NCI-H82 (cell line): ENCODE measurements at regions not wholly inside any gene's neighbourhood (a gene's known extent, or its start where the extent isn't known, plus 50 kb on each side); places are given as distances from the start of the nearest gene placed in this dataset.
"Not testable (repeated sequence)": the region's sequence is repeated elsewhere in the genome, so short reads cannot be mapped to it uniquely, and the experiment has no call there.

Experiments
- DNase-seq: peaks from one replicate; lab custom pipeline; 2025; lab: John Stamatoyannopoulos, UW

DNA sequence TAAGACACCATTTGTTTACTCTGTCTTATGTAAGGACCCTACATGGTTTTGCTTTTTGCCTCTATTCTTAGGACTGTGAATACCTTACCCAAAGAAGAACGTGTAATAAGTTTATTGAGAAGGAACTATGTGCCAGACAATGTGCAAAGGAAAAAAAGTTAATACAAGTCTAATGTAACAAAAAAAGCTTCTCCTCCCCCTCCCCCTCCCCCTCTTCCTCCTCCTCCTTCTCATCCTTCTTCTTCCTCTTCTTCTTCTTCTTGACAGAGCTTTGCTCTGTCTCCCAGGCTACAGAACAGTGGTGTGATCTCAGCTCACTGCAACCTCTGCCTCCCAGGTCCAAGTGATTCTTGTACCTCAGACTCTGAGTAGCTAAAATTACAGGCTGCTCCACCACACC lies 50.9 kb upstream of the MITF start:
- no peak for DNase-seq

DNA sequence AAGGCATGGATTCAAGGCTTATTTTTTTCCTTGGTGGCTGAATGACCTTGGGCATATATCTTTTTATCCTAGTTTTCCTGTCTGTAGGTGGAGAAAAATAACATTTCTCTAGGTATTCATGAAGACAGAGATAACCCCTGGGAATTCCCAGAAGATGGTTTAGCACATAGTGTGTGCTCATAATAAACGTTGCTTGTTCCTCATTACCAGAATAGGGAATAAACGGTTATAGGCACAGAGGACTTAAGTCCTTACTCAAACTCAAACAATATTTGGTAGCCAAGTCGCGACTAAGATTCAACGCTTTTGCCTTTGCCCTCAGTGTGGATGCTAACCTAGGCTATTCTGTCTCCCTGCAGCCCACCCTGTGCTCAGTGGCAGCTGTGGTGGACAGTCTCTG lies 51.6 kb upstream of the MITF start:
- no peak for DNase-seq

- DNase-seq, result no peak
These were observed 53.2 kb upstream of the MITF start for GRCh38 chr3:69686056-69686455.

GRCh38 chr3:69684309-69684961 lies 54.8 kb upstream of the MITF start:
- no peak for DNase-seq

DNA sequence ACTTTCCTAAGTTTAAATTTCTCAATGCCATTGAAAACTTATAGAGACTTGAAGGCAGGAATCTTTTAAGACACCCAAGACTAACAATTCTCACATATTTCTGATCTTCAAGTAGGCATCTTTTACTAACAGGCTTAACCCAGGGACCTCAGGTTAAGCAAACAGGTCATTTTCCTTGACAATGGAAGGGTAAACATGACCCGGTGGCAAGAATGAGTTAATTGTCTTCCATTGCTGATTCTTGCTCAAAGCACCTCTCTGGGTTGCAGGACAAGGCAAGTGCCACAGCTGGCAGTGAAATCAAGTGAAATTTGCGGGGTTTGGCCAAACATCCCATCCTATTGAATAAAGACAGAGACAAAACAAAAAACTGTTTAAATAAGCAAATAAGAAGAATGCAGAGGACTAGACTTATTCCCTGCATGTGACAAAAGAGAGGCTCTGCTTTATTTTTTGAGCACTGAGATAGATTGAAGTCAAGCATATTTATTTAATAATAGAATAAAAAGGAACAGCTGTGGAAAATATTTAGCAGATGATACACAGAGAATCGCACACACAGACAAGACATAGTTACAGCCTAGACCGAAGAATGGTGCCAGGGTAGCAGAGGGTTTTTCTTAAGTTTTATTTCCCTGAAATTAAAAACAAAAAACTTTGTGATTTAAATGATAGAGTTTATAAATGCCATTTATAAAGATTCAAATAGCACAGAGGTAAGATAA lies 56.0 kb upstream of the MITF start:
- DNase-seq, result no peak

GRCh38 chr3:69677456-69677855 lies 61.8 kb upstream of the MITF start:
- not testable (repeated sequence) for DNase-seq

DNA sequence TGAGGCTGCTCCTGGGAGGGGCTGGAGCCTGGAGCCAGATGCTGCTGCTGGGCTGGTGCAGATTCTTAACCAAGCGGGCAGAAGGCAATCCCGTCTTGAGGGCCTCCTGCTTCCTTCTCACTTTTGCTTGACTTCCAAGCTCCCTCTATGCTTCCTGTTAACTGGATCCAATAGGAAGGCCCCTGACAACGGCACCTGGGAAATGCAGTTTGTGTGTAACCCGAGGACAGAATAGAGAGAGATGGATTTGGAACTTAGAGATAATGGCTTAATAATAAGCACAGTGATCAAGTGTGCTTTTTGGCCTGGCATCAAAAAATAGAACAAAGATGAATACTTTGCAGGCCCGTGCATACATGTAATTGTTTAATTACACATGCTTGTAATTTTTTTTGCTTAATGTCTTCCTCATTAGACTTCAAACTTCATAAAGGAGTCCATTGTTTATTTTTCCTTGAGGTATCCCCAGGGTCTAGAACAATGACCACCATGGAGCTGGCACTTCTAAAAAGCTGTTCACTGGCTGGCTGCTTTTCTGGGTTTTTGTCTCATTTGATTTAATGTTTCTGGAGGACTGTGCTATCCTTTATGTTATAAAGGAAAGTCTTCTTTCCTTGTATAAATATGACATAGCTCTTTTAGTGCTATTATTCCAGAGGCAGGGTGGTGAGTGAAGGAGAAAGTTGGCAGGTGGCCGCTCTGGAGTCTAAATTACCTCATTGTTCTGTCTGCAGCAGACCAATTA lies 63.3 kb upstream of the MITF start:
- DNase-seq, result no peak

DNA sequence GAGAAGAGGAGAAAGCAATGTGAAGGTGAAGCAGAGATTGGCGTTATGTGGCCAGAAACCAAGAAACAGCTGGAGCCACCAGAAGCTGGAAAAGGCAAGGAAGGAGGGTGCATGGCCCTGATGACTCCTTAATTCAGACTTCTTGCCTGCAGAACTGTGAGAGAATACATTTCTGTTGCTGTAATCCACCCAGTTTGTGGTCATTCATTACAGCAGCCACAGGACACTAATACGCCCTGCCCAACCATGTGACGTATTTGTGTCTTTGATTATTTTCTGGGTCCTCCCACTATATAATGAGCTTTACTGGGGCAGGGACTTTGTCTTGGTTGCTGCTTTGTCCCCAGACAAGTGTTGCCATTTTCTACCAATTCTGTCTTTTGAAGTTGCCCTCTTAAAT lies 64.5 kb upstream of the MITF start:
- no peak for DNase-seq

DNA sequence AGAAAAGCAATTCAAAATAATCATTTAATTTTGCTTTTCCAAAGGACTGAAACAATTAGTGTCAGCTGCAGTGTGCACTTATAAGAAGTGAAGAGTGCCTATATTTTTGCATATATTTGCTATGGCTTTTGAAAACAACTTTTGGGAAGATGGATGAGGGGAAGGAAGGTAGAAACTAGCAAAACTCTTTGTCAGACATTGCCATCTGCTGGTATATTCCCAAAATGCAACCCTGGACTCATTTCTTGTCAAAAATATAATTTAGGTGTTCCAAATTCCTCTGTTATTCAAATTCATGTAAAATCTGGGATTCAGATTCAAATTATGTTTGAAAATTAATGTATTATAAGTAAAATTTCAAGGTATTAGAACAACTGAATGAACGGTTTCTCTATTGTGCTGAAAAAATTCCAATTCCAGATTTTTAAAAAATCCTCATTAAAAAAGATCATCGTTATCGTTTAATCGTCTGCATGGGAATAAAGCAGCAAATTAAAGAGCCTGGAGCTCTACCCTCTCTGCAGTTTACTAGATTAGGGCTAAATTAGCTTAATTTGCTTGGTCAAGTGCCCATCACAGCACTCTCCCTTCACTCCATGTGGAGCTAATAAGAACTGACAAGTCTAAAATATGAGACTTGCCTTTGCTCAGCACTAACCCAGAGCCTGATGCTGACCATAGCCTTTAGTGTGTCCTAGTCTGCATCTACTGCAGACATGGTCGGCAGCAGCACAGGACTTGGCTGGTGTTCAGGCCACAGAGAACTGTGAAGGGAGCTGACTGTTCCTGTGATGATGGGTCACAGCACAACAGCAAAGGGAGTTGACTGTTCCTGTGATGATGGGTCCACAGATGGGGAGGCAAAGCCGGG lies 67.9 kb upstream of the MITF start:
- peak; percentile 63 for DNase-seq

DNA sequence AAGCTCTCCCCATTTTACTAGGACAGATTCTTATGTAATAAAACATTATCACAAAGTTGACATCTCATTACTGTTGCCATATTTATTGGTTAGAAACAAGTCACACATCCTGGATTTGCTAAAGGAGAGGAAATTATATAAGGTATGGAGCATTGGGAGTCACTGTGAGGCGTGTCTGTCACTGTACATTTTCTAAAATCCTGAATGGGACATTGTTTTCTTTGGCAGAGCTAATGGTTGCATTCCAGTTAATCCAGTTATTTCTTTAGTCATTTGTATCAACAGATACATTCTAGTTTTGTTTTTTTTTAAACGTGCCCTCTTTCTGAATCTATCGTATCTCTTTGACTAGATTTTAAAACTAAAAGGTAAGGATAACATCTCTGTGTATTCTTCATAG lies 70.2 kb upstream of the MITF start:
- no peak for DNase-seq

DNA sequence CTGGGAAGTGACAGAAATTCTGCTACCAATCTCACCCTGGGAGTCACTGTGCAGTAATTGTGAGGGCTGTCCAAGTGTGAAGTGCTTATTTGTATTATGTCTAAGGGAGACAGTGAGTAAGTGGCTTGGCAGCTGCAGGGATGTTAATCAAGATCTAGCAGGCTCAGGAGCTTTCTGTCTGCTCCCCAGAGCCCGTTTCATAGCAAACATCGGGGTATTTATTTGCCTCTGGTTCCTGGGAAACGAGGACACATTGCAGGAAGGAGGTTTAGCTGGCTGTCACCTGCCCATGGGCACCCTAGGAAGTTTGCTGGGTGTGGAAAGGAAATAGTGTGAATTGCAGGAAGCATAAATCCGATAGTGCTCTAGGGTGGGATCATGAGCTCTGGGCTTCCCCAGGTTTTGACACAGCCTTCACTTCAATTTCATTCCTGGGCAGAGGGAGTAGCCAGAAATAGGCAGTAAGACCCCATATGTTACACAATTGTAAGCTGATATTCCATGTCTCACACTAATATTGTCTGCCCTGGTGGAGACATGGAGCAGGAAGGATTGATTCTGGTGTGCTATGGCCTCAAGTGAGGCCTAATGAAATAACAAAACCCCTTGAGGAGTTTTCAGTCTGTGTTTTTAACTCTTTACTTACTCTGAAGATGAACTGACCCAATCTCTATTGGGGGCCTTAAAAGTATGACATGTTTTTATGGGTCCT lies 74.1 kb upstream of the MITF start:
- peak; percentile 48 for DNase-seq

DNA sequence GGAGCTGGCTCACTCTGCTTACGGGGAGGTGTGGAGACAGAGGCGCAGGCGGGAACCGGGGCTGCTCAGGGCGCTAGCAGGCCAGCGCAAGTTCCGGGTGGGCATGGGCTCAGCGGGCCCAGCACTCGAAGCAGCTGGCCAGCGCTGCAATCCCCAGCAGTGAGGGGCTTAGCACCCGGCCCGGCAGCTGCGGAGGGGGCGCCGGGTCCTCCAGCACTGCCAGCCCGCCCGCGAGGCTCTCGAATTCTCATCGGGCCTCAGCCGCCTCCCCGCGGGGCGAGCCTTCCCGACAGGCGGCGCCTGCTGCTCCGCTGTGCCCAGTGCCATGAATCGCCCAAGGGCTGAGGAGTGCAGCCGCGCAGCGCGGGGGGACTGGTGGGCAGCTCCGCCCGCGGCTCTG lies 78.6 kb upstream of the MITF start:
- no peak for DNase-seq

- DNase-seq, result no peak
These were observed 79.9 kb upstream of the MITF start for GRCh38 chr3:69659180-69659910.

DNA sequence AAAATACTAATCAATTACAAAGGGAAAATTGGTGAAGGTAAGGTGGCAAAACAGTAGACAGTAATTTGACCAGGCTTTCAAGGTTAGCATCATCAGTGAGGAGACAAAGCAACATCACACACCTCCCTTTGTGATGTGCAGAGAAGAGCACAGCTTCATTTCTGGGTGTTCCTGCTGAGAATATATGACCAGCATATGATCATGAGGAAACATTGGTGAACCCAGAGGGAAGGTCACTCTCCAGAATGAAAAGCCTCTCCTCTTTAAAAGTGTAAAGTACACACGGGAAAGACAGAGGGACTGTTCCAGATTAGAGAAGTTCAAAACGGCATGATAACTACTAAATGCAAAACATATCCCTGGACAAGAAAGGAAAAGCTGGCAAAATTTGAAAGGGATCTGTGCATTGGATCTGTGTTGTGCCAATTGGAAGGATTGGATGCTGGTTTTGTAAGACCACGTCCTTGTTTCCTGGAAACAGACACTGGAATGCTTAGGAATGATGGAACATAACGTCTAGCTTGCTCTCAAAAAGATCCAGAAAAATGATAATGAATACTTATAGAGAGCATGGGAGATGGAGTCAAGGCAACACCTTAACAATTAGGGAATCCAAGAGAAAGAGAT lies 80.6 kb upstream of the MITF start:
- DNase-seq, result no peak

- DNase-seq, result not testable (repeated sequence)
These were observed 82.2 kb upstream of the MITF start for GRCh38 chr3:69657030-69657429.

- DNase-seq, result no peak
These were observed 87.5 kb upstream of the MITF start for GRCh38 chr3:69651765-69652164.

- no peak for DNase-seq
These were observed 89.2 kb upstream of the MITF start for GRCh38 chr3:69650066-69650419.

GRCh38 chr3:69649120-69650065 lies 89.9 kb upstream of the MITF start:
- no peak for DNase-seq

- DNase-seq, result no peak
These were observed 91.1 kb upstream of the MITF start for GRCh38 chr3:69648126-69648525.
